ENCODE measurements at regions not wholly inside any gene's neighbourhood (a gene's known extent, or its start where the extent isn't known, plus 50 kb on each side); places are given as distances from the start of the nearest gene placed in this dataset.

DNA sequence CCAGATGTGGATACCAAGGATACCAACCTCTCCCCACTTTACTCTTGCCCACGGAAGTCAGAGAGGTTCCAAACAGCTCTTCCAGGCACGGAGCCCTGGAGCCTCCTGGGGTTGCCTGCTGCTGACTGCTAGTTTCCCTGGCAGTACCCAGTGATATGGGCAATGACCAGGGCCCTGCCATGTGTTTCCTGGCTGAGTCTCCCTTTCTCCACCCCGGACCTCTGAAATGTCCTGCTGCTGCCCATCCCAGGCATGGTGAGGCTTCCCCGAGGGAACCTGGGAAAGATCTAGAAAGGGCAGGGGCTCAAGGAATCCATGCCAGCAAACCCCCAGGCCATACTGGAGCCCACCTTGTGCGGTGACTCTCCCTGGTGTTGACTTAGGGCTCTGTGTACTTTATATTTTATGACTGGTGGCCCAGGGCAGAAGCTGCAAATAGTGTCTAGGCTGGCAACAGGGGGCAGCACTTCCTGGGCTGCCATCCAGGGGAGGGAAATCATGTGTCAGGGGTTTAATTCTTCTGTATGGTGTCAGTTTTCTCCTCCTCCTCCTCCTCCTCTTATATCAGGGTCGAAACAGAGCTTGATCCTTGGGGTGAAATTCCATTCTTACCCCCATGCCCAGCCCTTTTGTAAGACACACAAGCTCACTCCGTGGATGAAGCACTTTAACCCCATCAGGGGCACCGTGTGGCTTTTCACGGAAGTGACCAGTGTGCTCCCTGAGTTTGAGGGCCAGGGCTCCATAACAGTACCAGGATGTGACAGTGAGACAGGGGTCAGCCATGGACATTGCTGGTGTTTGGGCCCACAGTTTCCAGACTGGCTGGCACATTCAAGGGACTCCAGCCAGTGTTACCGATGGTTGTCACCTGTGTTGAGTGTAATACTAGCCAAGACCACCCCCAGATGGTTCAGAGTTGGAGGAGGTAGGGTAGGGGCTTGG, 62.4 kb upstream of the GDF10 start:
- DNase-seq: no peak

DNA sequence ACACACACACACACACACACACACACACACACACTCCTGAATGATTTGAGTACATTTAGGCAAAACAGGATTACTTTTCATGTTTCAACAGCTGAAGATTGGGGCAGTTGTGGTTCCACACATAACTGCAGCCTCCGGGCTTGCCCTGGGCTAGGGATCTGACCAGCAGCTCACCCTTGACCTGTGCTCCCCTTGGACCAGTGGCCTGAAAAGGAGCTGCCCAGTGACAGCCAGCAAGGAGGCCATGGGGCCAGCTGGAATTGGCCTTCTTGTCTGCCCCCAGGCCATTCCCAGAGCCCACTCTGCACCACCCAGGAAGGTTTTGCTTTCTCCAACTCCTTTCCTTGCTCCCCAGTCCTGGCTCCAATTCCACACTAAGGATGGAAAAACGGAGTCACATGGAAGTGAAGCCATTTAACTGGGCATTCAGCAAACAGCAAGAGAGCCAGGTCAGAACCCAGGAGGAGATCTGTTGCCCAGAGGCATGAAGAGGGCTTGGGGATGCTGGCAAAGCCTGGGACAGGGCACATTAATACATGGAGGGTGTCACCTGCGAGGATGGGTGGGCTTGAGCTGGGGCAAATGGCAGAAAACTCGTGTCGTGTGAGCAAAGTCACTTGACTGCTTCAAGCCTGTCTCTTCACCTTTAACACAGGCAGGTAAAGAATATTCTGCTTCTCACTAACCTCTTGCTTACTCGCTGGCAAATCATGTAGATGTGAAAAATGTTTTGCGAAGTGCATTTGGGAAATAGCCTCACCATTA, 61.5 kb upstream of the GDF10 start:
- no peak for DNase-seq

GRCh38 chr10:47239211-47239610, 60.8 kb upstream of the GDF10 start:
- DNase-seq: no peak

DNA sequence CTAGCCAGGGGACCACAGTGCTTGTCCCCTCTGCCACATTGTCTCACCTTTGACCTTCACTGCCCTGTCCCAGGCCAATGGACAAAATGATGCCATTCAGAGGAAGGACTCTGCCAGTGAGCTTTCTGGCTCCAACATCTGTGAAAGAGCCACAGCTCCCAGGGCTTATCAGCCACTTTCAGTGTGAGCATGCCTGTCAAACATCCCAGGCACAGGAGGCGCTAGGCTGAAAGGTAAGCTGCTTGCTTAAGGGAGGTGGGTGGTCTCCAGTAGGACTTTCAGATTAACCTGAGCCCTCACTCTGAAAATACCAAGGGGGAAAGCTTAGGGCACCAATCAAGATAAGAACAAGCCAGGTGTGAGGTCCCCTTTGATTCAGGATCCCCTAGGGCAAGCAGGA, 59.8 kb upstream of the GDF10 start:
- DNase-seq: no peak

GRCh38 chr10:47241256-47241655, 58.7 kb upstream of the GDF10 start:
- DNase-seq: no peak

GRCh38 chr10:47241946-47242867, 57.8 kb upstream of the GDF10 start:
- DNase-seq: no peak

- DNase-seq: no peak
Measured at GRCh38 chr10:47243356-47243755, 56.6 kb upstream of the GDF10 start.

- no peak for DNase-seq
Measured at GRCh38 chr10:47243791-47244190, 56.2 kb upstream of the GDF10 start.

DNA sequence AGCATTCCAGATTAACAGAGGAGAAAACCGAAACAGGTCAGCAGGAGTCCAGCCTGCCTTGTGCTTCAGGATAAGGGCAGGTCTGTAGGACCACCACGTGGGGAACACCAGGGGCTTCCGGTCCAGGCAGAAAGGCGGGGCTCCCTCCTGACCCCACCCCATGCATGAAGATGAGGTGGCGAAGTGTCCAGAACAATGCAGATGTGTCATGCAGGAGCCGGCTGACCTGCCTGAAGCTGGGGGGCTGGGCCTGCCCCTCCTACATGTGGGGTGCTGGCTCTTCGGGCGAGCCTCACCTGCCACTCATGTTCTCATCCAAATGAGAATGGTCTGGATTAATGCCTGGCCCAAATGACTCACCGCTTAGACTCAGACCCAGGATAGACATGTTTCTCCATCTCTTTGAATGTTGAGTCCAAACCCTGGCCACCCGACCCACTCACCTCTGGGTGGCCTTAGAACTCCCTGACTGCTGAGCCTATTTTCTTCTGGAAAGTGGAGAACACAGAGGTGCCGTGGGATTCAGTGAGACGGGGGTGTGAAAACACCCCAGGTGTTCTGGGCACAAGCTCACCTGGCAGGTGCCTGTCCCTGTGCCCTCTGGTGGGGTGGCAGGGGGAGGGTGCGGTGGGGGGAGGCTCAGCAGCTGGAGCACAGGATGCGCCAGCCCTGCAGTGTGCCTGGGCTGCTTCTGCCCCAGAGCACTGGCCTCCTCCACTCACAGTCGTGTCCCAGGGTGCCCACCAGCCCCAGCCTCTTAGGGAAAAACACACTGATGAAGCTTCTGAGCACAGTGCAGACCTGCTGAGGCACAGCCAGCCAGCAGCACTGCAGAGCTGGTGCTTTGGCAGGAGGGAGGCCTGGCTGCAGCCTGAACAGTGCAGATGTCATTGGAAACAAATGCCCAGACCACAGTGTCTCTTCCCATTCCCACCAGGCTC, 55.2 kb upstream of the GDF10 start:
- DNase-seq: no peak

DNA sequence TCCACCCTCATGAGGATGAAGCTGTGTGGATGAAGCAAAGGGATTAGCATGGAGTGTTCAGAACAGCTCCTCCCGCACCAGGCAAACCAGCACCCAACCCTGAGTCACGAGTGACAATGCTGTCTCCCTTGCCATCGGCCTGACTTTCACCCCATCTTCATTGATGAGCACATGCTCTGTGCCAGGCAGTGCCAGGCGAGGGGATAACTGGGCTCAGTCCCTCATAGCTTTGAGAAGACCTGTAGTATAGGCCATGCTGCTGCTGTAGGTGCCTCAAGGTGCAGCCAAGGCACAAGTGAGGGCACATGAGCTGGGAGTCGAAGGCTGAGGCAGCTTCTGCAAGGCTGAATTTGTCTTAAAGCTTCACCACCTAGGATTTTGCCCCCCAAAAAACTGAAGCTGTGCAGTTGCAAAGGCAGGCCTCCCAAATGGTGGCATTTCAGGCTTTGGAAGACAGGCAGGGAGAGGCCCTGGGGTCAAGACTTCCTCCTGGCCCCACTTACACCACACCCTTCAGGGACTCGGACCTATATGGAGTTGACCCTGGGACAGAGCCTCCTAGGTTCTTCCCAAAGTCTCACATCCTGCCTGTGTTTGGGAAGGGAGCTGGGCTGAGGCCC, 54.2 kb upstream of the GDF10 start:
- no peak for DNase-seq

GRCh38 chr10:47246406-47247147, 53.4 kb upstream of the GDF10 start:
- DNase-seq: no peak

DNA sequence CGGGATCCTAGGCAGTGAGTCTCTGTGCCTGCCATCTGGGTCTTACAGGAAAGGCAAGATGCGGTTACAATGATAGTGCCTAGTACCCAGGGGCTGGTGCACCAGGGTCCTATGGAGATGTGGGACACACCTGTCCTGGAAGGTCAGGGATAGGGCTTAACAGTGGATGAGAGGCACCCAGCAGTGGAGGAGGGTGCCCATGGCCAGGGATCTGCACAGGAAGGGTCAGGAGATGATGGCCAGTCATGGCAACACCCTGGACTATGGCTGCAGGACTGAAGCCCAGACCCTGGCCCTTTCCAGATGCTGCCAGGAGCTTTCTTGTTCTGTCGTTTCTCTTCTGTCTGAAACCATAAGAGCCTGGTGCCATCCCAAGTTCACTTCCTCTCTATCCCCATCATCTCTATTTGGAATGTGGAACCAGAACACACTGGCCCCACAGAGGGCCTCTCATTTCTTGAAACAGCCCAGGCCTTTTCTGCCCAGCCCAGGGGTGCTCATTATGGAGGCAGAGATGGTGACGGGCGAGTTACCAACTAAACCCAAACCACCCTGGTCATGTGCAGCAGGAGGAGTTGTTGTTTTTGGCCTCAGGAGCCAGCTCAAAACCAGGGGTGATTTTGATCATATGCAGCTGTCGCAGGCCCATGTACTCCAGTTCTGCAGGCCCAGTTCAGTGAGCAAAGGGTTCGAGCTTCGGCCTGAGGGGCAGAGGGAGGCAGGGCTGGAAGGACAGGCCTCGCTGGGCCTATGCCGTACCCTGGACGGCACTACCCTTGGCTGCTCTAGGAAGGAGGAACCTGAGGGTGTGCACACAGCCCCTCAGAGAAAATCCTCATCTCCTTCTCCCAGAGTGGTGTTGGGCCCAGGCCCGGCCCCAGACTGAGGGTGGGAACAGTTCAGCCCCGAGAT, 52.6 kb upstream of the GDF10 start:
- peak in 1 of 2 donors; percentile 9 for DNase-seq

DNA sequence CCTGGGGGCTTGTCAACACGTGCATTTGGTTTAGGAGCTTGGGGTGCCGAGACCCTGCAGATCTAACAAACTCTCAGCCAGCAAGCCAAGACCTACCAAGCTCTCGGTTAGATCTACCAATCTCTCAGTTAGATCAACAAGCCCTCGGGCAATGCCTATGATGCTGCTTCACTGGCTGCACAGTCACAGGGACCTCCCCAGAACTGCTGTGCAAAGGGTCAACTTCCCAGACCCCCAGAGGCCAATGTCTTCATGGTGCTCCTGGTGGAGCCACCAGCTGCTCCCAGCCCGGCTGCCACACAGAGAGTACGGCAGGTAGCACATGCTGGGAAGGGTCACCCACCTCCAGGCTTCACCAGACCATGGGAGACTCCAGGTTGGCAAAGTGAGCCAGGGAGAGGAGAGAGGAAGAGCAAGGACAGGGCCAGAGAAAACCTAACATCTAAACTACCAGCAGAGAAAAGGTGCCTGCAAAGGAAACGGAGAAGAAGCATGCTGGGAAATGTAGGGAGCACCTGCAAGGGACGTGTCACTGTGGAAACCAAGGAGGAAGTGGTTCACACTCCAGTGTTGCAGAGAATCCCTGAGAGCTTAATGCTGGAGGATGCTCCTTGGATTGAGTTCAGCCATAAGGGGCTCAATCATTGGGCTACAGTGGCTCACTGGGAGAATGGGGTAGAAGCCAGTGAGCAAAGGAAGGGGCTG, 51.5 kb upstream of the GDF10 start:
- DNase-seq: peak in 1 of 2 donors; percentile 13

DNA sequence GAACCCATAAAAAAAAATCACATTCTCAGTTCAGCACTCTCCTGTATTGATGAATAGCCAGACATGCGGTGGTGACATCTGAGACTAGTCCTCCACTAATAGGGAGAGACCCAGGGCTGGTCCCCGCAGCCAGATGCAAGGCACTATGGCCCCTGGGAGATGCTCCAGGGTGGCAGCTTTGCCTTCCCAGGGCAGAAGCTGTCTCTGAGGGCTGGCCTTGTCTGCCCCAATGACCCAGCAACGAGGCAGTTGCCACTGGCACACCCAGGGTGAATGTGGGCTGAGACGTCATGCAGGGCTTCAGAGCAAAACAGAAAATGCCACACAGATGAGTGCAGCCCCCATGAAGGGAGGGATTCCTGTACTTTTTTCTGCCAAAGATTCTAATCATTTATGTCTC, 50.1 kb upstream of the GDF10 start:
- DNase-seq: no peak

Data from stimulated activated CD4-positive, alpha-beta T cell treated with anti-CD3 and anti-CD28 coated beads, Interleukin-2, amount 100 ng/mL, for 24 hours (primary cell).